Dedifferentiated amniotic fluid mesenchymal stem cell (primary cell): ENCODE measurements at regions not wholly inside any gene's neighbourhood (a gene's known extent, or its start where the extent isn't known, plus 50 kb on each side); places are given as distances from the start of the nearest gene placed in this dataset.
"Not testable (repeated sequence)": the region's sequence is repeated elsewhere in the genome, so short reads cannot be mapped to it uniquely, and the experiment has no call there.

ENCODE experiments used
- DNase-seq: peaks from one replicate; pipeline ENCODE4 v3.0.0-alpha.2; 2016; ENCODE audit errors: extremely low spot score

- no peak for DNase-seq
Observed at GRCh38 chr10:33478089-33478674, 143.7 kb upstream of the NRP1 start.

GRCh38 chr10:33477291-33478088, 143.0 kb upstream of the NRP1 start:
- no peak for DNase-seq

GRCh38 chr10:33476757-33477273, 142.3 kb upstream of the NRP1 start:
- DNase-seq, result no peak

- no peak for DNase-seq
Observed at GRCh38 chr10:33473688-33474087, 139.2 kb upstream of the NRP1 start.

DNA sequence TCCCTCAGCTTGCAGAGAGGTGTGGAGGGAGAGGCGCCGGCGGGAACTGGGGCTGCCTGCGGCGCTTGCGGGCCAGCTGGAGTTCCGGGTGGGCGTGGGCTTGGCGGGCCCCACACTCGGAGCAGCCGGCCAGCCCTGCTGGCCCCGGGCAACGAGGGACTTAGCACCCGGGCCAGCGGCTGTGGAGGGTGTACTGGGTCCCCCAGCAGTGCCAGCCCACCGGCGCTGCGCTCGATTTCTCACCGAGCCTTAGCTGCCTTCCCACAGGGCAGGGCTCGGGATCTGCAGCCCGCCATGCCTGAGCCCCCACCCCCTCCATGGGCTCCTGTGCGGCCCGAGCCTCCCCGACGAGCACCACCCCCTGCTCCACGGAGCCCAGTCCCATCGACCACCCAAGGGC, 133.5 kb upstream of the NRP1 start:
- DNase-seq, result not testable (repeated sequence)

DNA sequence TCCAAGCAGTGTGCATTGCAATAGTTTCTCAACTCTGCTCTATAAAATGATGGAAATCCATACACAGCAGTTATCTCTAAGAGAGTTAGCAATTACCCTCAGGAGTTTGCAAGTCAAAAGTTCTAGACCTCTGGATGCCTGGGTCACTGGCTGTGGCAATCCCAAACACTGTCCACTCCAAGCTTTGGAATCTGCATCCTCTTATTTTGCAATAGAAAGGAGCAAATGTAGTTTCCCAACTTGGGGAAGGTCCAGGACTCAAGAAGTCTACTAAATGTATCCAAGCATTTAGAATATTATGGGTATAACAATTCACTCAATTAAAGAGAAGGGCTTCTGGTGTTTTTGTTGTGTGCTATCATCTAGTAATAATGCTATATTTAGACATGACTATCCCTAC, 131.3 kb upstream of the NRP1 start:
- no peak for DNase-seq

DNA sequence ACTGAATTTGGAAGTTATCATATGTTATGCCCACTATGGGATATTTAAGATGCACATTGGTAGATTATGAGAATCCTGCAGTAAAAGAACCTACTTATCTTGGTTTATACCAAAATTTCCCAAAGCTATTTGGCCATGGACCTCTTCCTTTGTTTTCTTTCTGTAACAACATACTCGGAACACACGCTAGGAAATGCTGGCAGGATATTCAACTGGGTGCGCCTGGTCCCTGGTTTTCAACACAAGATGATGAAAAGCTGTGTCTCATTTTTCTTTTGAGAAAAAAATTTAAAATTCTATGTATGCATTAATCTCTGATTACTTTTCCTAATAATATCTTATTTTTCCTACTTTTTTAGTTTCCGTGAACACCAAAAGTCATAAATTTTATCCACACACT, 128.5 kb upstream of the NRP1 start:
- no peak for DNase-seq

GRCh38 chr10:33461295-33461640, 126.8 kb upstream of the NRP1 start:
- no peak for DNase-seq

DNA sequence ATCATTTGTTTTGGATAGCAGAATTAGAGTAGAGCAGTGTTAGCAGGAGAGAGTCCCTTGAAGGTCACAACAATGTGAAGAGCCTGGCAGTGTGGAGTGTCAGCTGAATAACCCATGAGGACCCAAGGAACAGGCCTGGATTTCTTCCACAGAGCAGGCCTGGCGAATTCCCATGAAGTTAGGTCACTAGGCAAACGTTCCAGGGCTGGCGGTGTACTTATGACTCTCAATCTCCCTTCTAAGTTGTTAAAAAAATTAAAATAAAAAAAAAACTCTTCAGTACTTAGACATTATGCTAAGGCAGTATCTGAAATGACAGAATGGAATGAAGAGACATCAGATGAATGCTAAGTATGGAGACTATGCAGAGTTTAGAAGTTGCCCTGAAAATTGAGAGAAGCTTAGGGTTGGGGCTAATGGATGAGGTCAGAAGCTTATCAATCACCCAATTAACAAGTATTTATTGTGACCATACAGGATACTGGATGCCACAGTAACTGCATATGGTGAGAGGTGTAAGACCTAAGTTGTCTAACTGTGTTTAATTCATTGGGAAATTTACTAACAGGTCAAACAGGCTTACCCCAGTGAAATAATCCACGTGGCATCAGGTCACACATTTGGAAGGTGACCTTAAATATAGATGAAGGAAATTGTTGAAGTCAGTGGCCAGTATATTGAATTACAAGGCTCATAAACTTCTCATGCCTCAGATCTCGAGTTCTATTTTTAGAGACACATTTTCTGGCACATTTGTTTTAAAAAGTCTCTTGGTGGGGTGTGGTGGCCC, 126.2 kb upstream of the NRP1 start:
- DNase-seq, result peak; percentile 34

DNA sequence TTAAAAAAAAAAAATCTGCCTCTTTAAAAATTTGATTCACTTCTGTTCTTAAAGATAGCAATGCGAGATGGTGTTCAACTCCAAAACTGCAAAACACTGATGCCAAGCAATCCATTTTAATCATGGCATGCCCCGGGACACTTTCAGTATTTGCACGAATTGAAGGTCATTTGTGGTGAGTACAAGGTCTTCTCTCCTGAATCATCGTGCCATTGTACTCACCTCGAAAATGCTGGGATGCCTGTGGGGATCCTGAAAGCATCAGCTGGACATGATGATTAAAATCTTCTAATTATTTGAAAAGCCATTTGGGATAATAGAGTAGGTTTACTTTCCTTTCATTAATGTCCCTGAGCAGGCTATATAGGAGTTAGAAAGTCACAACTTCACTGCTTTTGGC, 125.1 kb upstream of the NRP1 start:
- DNase-seq, result no peak

- DNase-seq, result no peak
Observed at GRCh38 chr10:33455029-33455428, 120.6 kb upstream of the NRP1 start.

GRCh38 chr10:33454554-33454953, 120.1 kb upstream of the NRP1 start:
- no peak for DNase-seq

DNA sequence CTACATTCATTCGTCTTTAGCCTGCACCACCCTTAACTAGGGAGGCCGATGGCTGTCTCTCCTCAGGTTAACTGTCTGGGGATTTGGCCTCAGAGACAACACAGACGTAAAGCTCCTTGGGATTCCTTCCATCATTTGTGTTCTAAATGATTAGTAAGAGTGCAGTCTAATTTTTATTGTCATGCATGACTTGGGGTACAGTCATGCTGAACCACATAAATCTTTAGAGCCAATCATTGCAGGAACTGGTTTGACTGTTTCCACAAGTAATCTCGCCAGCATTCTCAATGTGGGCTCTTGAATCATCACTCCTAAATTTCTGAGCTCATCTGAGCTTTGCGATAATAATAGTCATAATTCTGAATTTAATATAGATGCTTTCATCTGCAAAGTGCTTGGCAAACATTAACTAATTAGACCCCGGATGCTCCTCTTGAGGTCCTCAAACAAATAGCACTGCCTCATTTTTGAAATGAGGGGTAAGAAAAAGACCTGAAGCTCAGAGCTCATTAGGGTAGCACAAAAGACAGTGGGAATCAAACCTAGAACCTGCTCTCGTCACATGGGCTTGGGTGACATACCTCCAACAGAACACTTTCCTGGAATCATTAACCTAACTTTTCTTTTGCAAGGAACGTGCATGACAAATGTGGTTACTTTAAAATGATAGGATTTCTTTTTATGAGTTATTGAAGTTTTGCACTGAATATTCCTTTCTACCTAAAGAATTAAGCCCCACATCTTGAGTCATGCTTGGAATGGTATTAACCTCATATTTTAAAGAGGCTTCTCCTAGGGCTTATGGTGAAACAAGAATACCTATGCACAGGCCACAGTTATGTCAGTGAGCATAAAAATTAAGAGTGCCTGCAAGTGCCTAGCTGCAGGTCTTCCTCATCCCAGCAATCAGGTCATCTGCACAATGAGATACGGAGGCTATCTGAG, 118.9 kb upstream of the NRP1 start:
- DNase-seq, result peak; percentile 63

- DNase-seq, result no peak
Observed at GRCh38 chr10:33448421-33449140, 114.1 kb upstream of the NRP1 start.

DNA sequence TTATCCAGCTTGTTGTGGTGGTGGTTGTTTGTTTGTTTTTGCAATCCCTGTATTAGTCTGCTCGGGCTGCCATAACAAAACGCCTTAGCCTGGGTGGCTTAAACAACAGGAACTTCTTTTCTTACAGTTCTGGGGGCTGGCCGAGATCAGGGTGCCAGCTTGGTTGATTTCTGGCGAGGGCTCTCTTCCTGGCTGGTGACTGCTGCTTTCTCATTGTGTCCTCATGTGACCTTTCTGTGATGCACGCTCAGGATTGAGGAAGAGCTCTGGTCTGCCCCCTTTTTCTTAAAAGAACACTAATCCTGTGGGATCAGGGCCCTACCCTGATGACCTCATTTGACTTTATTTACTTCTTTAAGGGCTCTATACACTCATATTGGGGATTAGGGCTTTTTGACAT, 107.1 kb upstream of the NRP1 start:
- no peak for DNase-seq

- no peak for DNase-seq
Observed at GRCh38 chr10:33434933-33435332, 100.5 kb upstream of the NRP1 start.

- no peak for DNase-seq
Observed at GRCh38 chr10:33428682-33429081, 94.2 kb upstream of the NRP1 start.

DNA sequence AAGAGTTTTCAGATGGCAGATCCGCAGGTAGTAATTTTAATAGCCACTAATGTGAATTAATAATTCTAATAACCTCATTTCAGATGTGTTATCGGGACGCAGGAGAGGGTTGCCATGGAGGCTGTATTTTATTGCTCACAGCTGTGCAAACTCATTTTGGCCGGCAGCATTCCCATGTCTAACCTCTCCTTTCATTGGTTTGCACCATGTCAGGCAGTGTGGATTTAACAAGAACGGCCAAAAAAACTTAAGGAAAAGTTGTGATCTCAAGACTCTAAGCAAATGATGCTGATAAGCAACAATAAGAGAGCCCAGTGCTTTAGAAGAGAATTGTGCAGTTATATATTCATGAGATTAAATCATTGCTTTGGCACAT, 88.7 kb upstream of the NRP1 start:
- no peak for DNase-seq

DNA sequence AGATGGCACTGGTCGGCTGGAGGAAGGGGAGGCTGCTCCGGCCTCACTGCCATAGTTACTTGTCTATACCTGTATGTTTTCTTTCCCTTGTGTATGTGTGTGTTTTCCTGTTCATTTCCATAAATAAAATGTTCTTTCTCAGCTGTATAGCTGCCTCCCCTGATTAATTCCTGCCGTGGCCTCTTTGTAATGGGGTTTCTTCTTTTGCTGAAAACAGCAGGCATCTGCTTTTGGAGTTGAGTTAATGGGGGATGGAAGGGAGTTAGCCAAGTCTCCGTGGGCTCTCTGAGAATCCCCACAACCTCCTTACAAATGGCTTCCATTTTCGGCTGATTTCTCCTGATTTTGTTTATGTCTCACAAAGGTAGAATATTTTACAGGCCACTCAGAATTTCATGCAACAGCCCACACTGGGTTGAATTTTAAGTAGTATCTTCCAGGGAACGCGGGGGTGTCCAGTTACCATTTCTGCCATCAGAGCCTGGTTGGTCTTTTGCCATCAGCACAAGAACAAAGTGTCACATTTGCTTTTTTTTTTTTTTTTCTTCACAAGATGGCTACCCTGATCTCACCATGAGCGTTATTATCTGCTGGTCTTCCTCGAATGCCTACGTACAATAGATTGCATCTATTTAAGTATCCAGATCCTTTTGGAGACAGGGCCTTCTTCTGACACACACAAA, 88.1 kb upstream of the NRP1 start:
- DNase-seq, result no peak

- DNase-seq, result peak; percentile 95
Observed at GRCh38 chr10:33421789-33422462, 87.5 kb upstream of the NRP1 start.
